Stimulated activated CD8-positive, alpha-beta memory T cell treated with anti-CD3 and anti-CD28 coated beads, Interleukin-4, amount 100 ng/mL, for 1 hour (primary cell): ENCODE measurements at regions not wholly inside any gene's neighbourhood (a gene's known extent, or its start where the extent isn't known, plus 50 kb on each side); places are given as distances from the start of the nearest gene placed in this dataset.
"Not testable (repeated sequence)": the region's sequence is repeated elsewhere in the genome, so short reads cannot be mapped to it uniquely, and the experiment has no call there.

ENCODE experiments used
- DNase-seq, 2 donors: peaks; one replicate each; pipeline ENCODE4 v3.0.0-alpha.2; 2020; ENCODE audit warnings: low read depth in 2 of 2, low spot score in 1 of 2

DNA sequence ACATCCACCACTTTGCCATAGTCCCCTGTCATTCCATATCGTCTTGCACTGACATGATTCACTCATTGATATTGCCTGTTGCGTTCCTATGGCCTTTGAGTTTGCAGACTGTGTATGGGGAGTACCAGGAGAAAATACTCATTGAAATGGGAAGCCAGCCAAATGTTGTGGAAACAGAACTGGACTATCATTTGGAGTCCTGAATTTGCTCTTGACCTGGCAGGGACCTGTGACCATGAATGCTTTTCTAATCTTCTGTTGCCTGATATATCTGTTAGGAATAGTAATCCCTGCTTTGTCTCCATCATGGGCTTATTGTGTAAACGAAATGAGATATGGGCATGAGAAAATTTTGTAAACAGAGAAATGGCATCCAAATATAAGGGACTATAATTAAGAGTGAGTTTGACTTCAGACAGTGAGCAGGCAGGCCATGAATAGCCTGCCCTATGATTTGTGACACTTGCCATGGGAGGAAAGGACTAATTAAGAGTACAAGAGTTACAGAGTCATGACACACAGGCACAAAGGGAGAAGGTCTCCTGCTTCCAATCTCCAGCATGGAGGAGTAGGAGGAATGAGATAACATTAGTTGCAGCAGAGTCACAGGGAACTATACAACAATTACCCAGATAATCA is 572.9 kb upstream of the SGCD start:
- no peak for DNase-seq

DNA sequence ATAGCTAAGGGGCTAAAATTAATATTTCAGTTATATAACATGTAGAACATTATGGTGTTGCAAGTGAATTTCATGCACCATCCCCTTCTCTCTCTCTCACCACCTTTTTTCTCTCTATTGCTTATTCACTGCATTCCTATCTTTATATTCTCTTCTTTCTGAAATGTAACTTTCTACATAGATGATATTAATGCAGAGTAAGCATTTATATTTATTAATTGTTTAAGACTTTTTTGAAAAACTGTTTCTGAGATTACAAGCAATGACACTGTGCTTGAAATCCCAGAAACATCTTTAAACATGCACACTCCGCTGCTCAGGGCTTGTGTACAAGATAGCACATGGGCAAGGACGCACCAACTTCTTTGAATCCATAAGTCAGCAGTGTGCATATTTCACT is 567.7 kb upstream of the SGCD start:
- no peak for DNase-seq

DNA sequence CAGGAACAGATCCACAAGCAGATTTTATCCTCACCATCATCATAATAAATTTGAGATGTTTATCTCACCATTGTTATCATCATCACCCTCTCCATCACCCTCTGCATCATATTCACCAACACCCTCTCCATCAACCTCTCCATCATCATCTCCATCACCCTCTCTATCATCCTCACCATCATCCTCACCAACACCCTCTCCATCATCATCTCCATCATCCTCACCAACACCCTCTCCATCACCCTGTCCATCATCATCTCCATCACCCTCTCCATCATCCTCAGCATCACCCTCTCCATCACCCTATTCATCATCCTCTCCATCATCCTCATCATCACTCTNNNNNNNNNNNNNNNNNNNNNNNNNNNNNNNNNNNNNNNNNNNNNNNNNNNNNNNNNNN is 567.0 kb upstream of the SGCD start:
- no peak for DNase-seq

DNA sequence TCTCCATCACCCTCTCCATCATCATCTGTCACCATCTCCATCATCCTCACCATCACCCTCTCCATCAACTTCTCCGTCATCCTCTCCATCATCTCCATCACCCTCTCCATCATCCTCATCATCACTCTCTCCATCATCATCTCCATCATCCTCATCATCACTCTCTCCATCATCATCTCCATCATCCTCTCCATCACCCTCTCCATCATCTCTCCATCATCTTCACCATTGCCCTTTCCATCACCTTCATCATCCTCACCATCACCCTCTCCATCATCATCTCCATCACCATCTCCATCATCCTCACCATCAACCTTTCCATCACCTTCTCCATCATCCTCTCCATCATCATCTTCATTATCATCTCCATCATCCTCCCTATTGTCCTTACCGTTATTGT is 565.5 kb upstream of the SGCD start:
- DNase-seq, result no peak

DNA sequence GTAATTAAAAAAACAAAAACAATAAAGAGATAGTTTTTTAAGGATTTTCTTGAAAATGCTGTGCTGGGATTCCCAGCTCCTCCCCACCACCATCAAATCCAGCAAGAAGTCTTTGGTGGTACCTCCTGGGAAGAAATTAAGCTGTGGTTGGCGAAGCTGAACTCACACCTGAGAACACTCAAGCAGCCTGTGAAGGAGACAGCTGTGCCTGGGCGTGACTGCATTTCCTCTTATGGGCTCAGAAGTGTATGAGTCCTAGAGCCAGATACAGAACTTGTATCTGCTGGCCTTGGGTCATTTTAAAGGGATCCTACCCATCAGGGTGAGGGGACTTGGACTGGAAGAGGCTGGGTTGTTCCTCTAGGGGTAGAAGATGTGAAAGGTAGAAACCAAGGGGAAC is 561.2 kb upstream of the SGCD start:
- no peak for DNase-seq

DNA sequence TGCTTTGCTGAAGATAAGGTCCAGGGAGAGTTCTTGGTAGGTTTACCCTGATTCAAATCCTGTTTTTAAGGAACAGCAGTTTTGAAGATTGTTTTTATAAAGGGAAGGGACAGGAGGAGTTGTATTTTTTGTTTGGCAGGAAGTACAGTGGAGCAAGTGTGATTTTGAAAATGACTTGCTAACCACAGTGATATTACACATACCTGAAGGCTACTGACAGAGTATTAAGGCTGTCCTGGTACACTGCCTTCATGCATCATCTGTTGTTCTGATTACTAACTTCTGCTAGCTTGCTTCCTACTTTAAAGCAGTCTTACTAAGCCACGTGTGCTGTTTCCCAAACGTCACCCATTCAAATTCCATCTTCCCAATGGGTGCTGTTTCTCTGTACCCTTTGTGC is 559.5 kb upstream of the SGCD start:
- DNase-seq, result no peak

DNA sequence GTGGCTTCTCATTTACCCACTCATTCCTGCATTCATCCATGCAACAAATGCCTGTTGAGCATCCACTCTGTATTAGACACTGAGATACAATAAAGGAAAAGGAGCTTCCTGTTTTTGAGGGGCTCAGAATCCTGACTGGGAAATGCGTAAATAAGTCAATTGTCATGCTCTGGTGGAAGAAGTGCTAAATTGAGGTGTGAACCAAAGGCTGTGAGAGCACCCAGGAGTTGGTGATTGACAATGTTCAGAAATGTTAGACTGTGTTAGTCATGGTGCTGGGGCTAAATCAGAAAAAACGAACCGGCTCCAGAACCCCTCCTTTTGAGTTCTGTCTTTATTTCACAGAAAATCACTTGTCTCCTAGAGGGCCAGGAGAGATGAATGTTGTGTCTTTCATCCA is 558.6 kb upstream of the SGCD start:
- no peak for DNase-seq

DNA sequence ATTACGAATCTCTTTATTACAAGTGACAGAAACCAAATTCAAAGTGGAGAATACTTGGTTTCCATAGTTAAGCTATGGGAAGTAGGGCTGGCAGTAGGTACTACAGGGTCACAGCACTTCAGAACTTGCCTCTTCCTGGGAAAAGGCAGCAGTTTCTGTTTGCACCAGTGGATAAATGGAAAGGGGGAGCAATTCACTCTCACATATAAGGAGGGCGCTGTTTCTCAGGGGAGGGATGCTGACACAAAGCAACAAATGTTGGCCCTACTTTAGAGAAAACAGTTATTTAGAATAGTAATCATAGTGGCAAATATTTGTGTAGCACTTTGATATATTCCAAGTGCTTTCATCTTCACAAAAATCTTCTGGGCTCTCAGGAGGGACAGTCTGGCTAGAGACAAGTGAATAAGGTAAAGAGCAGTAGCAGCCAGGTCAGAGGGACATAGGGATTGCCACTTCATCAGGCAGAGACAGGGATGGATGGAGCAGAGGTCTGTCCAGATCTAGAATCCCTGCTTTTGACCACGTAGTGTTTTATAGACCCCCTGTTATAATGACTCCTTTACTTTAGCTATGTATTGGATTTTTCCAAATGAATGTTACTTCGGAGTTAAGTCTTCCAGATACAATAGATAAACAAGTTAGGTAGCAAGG is 554.8 kb upstream of the SGCD start:
- no peak for DNase-seq

DNA sequence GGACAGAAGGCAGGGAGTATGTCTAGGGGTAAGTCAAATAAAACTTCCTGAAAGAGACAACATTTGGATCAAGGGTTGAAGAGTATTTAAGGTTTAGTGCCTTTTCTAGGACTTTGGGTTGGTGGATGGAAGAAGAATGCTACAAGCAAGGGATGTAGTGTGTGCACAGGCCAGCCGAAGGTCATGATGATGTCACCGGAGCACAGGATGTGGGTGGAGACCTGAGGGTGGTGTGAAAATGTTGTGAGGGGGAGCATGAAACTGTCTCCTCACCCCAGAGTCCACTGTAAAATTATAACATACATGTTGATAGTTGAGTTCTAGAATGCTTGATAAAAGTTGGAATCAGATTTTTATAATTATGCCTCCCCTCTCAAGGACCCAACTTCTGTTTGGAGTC is 553.3 kb upstream of the SGCD start:
- no peak for DNase-seq

DNA sequence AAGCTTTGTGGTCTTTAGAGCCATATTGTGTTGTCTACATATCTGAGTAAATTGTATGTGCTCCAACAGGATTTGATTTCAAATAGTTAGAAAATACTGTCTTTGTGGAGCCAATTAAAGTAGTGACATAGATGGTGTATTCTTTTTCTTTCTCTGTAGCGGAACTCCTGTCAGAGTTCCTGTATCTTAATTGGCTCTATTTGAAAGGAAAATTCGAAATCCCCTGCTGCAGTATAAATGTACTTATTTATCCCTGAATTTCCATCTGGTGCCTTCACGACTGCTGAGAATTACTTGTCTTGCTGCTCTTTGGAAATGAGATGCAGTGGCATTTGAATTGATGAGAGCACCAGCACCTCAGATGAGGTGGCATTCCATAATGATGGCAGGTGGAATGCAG is 546.7 kb upstream of the SGCD start:
- DNase-seq, result no peak

DNA sequence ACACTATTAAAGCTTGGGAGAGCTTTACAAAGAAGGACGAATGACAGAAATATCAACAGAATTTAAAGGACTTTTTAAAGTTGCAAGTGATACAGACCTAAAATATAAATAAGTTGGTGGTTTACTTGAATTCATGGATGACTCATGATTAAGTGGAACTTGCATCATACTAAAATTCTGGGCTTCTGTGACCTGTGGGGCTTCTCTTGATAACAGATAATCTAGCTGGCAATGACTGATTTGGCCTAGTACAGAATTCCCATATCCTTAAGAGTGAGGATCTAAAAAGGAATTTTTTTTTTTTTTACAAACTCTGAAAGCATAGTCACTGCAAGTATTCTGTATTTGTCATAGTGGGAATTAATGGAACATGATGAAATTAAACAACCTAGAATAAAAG is 543.7 kb upstream of the SGCD start:
- no peak for DNase-seq

DNA sequence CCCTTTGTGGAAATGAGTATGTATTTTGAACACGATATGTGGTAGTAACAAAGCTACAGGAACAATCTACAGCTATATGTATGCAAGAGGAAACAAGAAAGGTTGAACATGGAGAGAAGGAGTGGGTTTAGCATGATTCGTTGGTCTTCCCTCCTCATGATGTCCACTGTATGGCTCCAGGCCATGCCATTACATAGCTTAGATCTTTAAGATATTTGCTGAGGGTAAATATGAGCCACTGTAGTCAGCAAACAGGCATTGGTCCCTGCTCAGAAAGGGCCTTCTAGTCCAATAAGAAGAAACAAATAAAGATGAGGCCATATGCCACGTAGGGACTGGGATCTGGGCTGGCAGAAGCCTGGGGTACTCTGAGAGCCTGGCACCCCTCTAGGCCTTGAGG is 543.2 kb upstream of the SGCD start:
- no peak for DNase-seq

DNA sequence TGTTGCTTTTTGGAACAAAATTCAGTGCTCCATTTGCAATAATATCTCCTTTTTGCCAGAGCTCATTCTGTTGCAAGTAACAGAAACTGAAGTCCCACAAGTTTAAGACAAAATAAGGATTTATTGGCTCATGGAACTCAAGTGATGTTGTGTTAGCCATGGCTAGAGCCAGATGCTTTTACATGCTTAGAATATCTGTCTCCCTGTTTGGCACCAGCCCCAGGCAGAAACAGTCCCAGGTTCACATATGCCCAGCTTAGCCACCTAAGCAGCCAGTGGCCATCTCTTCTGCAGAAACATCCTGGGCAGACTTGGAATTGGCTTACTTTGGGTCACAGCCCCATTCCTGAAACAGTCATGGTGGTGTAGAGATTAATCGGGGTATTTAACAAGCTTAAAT is 540.9 kb upstream of the SGCD start:
- no peak for DNase-seq

DNA sequence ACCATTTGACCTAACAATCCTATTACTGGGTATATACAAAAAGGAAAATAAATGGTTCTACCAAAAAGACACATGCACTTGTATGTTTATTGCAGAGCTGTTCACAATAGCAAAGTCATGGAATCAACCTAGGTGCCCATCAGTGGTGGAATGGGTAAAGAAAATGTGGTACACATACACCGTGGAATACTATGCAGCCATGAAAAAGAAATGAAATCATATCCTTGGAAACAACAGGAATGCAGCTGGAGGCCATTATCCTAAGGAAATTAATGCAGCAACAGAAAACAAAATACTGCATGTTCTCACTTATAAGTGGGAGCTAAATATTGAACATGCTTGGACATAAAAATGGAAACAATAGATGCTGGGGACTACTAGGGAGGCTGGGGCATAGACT is 534.1 kb upstream of the SGCD start:
- DNase-seq, result no peak

DNA sequence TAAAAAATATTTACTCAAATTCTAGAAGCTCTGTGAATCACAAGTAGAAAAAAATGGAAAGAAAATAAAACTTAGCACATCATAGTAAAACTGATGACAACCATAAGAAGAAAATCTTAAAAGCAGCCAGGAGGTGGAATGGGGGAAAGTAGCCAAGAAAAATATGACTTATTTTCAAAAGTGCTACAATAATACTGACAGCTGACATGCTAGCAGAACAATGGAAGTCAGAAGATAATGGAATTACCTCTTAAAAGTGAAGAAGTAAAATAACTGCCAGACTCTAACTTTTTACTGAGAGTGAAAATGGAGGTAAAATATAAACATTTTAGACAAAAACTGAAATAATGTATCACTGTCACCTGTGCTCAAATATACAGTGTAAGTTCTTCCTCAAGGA is 532.2 kb upstream of the SGCD start:
- DNase-seq, result no peak

DNA sequence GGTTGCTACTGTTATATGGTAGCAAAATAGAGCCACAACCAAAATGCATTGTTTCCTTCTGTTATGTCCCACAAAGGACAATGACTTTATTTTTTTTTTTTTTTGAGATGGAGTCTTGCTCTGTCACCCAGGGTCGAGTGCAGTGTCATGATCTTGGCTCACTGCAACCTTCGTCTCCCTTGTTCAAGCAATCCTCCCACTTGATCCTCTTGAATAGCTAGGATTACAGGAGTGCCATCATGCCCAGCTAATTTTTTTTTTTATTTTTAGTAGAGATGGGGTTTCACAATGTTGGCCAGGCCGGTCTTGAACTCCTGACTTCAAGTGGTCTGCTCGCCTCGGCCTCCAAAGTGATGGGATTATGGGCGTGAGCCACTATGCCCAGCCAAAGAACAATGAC is 527.7 kb upstream of the SGCD start:
- no peak for DNase-seq

DNA sequence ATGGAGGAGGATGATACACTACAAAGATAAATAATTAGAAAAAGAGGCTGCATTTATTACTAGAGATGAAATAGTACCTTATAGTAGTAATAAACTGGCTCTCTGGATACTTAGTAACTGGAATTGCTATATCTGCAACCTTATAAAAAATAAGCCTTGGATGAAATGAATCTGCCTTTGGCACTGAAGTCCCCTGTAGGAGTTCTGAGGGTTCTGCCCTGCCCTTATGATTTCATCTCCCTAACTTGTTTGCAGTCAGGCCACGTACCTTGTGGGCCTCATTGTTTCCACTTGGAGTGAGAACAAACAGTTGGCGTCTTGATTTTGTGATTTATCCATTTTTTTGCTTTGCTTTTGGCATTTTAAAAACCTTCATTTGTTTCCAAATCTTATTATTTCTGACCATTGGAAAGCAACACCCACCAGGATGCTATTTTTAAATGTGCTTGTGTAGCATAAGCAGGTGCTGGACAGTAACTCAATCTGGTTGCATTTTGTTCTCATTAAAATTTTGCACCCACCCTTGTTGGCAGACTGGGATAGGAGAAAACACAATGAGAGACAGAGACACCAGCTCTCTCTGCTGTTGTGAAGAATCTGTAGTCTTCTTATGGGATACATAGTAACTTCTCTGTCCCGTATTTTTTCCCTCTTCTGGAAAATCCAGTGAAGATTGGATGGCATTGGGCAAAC is 518.9 kb upstream of the SGCD start:
- DNase-seq, result no peak

DNA sequence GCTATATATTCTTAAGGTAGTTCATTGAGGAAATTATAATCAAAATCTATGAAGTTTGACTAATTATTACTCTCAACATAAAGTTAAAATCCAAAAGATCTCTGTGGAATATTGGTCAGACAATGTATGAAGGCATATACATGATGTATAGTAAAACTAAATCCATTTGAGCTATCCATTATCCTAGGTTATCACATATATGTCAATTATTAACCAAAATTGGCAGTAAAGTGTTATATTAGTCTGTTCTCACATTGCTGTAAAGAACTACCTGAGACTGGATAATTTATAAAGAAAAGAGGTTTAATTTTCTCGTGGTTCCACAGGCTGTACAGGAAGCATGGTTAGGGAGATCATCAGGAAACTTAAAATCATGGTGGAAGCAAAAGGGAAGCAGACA is 511.7 kb upstream of the SGCD start:
- no peak for DNase-seq

DNA sequence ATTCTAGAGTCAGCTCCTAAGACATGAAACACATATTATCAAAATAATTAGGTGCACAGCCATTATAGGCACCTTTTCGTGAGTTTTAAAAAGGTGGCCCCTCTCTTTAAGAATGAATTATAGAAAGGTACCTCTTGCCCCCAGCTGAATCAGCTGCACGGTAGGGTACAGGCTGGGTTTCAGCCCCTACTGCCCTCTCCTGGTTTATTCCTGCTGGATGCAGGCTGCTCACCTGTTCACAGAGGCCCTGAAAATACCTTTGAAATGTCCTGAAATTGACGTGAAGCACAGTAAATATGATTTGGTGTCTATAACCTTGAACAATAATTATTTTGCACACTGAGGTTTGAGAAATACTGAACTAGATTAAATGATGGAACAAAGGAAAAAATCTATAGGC is 504.8 kb upstream of the SGCD start:
- no peak for DNase-seq

DNA sequence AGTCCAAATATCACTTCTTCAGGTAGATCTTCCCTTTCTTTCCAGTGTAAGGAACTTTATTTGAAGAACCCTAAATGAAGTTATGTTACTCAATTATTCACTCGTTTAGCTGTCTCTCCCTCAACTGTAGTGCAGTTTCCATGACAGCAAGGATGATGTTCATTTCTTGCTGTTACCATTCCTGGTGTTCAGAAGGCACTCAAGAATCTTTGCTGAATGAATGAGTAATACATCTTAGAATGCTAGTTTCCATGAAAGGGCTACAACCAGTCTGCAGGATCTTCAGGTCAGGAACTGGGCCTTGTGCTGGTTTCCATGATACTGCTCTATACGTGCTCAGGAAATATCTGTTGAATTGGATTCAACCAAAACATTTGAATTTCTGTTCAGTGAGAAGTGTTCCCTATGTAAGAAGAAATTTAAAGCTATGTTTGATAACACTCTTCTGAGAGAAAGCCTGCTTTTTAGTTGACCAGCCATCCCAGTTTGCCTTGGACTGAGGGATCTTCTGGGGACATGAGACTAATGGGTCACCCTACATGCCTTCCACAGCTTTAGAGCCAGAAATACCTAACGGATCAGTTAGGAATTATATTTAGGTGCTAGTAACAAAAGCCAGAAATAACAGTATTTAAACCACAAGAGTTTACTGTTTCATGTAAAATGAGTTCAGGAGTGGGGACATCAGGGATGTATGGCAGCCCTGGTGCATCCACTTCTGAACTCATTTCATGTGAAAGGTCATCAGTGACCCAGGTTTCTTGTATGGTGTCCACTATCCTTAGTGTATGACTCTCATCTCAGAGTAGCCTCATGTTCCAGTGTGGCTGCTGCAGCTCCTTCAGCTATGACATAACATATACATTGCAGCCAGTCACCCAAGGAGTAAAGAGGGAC is 500.1 kb upstream of the SGCD start:
- DNase-seq, result no peak

DNA sequence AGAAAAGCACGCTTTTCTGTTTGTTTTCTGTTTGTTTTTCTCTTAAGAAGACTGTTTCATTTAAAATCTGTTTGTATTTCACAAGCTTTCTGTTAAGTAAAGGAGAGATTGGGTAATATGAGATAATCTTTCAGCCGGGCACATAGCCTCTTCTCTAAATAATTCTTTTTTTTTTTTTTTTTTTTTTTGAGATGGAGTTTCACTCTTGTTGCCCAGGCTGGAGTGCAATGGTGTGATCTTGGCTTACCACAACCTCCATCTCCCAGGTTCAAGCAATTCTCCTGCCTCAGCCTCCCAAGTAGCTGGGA is 499.5 kb upstream of the SGCD start:
- DNase-seq, result not testable (repeated sequence)

DNA sequence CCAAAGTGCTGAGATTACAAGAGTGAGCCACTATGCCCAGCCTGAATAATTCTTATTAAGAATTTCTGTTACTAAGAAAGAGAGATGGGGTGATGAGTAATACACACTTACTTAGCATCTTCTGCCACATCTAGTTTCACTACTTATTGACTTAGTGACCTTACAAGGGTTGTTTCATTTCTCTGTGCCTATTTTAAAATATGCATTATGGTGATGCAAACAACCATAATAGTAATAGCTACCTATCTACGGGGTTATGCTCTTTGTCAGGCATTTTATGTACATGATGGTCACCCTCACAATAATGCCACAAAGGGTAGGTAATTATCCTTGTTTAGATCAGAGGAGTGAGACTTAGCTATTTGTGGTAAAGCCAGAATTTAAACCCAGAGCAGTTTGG is 499.0 kb upstream of the SGCD start:
- DNase-seq, result no peak
